ENCODE measurements at regions not wholly inside any gene's neighbourhood (a gene's known extent, or its start where the extent isn't known, plus 50 kb on each side); places are given as distances from the start of the nearest gene placed in this dataset.

GRCh38 chr4:125546272-125546671 lies 231.5 kb downstream of the FAT4 start:
- H3K9me3 Mint-ChIP-seq (ENCODE audit: unreplicated experiment) = no peaks in the 10 kb centered on the region
- no peak for DNase-seq (ENCODE audit: low spot score)
- H3K27ac Mint-ChIP-seq (ENCODE audit: unreplicated experiment) = no peak overlapping the region
- H3K27me3 Mint-ChIP-seq (ENCODE audit: unreplicated experiment) = peaks cover 2% of the 10 kb centered on the region
- TF ChIP-seq, protein P1, sequence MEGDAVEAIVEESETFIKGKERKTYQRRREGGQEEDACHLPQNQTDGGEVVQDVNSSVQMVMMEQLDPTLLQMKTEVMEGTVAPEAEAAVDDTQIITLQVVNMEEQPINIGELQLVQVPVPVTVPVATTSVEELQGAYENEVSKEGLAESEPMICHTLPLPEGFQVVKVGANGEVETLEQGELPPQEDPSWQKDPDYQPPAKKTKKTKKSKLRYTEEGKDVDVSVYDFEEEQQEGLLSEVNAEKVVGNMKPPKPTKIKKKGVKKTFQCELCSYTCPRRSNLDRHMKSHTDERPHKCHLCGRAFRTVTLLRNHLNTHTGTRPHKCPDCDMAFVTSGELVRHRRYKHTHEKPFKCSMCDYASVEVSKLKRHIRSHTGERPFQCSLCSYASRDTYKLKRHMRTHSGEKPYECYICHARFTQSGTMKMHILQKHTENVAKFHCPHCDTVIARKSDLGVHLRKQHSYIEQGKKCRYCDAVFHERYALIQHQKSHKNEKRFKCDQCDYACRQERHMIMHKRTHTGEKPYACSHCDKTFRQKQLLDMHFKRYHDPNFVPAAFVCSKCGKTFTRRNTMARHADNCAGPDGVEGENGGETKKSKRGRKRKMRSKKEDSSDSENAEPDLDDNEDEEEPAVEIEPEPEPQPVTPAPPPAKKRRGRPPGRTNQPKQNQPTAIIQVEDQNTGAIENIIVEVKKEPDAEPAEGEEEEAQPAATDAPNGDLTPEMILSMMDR (IDR thresholded peaks at IDR 0.05; ENCODE audit: unreplicated experiment) = no peak
- no peak overlapping the region for H3K4me3 Mint-ChIP-seq (ENCODE audit: unreplicated experiment)
- peaks cover 9% of the 10 kb centered on the region for H3K4me1 Mint-ChIP-seq (ENCODE audit: unreplicated experiment)
- no peaks in the 10 kb centered on the region for H3K36me3 Mint-ChIP-seq (ENCODE audit: low read depth, unreplicated experiment)

DNA sequence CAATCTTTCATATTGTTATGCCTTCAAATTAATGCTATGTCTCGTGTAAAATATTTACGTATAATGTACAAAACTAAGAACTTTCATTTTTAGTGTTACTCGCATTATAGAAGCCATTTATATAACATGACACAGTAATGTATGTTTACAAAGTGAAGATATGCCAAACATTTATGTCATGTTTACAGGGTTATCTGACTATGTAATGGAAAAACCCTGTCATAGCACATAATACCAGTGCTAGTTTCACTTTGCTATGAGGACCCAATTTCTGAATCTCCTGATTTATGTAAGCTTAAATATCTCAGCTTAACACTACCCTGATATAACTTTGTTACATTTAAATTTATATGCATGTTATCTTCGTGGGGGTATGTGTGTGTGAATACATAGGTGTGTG lies 233.1 kb downstream of the FAT4 start:
- no peaks in the 10 kb centered on the region for H3K36me3 Mint-ChIP-seq (ENCODE audit: low read depth, unreplicated experiment)
- H3K27me3 Mint-ChIP-seq (ENCODE audit: unreplicated experiment) = peaks cover 2% of the 10 kb centered on the region
- no peak overlapping the region for H3K27ac Mint-ChIP-seq (ENCODE audit: unreplicated experiment)
- no peaks in the 10 kb centered on the region for H3K9me3 Mint-ChIP-seq (ENCODE audit: unreplicated experiment)
- TF ChIP-seq, protein P1 (IDR thresholded peaks at IDR 0.05; ENCODE audit: unreplicated experiment) = no peak
- DNase-seq (ENCODE audit: low spot score) = no peak
- no peak overlapping the region for H3K4me3 Mint-ChIP-seq (ENCODE audit: unreplicated experiment)
- peaks cover 6% of the 10 kb centered on the region for H3K4me1 Mint-ChIP-seq (ENCODE audit: unreplicated experiment)

DNA sequence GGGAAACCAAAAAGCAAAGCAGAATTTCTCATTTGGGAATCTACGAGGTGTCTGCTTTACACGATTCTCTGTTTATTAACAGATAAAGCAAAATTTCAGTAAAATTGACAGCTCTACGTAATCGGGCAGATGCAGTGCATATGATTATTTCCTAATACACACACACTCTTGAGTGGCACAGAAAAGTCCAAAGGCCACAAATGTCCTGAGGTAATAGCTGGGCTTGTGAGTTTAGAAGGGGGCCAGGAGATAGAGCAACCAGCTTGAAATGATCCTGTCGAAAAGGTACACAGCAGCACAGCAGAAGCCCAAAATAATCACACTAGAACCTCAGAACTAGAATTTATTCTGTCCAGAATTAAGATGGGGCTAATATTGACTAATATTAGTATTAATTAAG lies 236.0 kb downstream of the FAT4 start:
- no peaks in the 10 kb centered on the region for H3K9me3 Mint-ChIP-seq (ENCODE audit: unreplicated experiment)
- DNase-seq (ENCODE audit: low spot score) = no peak
- H3K4me3 Mint-ChIP-seq (ENCODE audit: unreplicated experiment) = no peak overlapping the region
- TF ChIP-seq, protein P1 (IDR thresholded peaks at IDR 0.05; ENCODE audit: unreplicated experiment) = no peak
- H3K27ac Mint-ChIP-seq (ENCODE audit: unreplicated experiment) = no peak overlapping the region
- peaks cover 2% of the 10 kb centered on the region for H3K27me3 Mint-ChIP-seq (ENCODE audit: unreplicated experiment)
- H3K4me1 Mint-ChIP-seq (ENCODE audit: unreplicated experiment) = no peaks in the 10 kb centered on the region
- no peaks in the 10 kb centered on the region for H3K36me3 Mint-ChIP-seq (ENCODE audit: low read depth, unreplicated experiment)

DNA sequence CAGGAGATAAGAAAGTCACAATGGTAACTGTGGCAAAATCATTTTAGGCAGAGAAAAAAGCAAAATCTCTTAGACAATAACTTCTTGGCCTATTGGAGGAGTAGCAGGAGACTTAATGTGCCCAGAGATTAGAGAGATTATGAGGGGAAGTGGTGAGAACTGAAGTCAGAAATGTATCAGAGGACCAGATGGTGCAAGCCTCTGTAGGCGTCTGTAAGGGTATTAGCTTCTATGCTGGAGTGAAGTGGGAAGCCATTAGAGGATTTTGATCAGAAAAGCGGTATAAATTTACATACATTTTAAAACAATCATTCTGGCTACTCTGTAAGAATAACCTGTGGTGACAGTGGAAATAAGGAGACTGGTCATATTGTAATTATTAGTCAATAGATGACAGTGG lies 236.7 kb downstream of the FAT4 start:
- no peak for DNase-seq (ENCODE audit: low spot score)
- Mint-ChIP-seq H3K27me3 (ENCODE audit: unreplicated experiment) (peaks cover 2% of the 10 kb centered on the region), H3K4me1 (ENCODE audit: unreplicated experiment) (no peaks in the 10 kb centered on the region), H3K4me3 (ENCODE audit: unreplicated experiment) (no peak overlapping the region), H3K36me3 (ENCODE audit: low read depth, unreplicated experiment) (no peaks in the 10 kb centered on the region), H3K27ac (ENCODE audit: unreplicated experiment) (no peak overlapping the region), H3K9me3 (ENCODE audit: unreplicated experiment) (no peaks in the 10 kb centered on the region)
- TF ChIP-seq, protein P1 (IDR thresholded peaks at IDR 0.05; ENCODE audit: unreplicated experiment) = no peak

DNA sequence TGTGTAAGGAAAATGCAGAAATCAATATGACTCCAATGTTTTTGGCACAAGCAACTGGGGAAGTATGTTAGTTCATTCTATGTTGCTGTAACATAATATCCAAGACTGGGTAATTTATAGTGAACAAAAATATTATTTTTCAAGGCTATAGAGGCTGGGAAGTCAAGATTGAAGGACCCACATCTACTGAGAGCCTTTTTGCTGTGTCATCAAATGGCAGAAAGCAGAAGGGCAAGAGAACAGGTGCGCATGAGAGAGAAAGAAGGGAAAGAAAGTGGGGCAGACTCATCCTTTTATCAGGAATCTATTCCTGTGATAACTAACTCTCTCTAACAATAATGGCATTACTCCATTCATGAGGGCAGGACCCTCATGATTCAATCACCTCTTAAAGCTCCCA lies 237.2 kb downstream of the FAT4 start:
- no peak overlapping the region for H3K27ac Mint-ChIP-seq (ENCODE audit: unreplicated experiment)
- H3K4me3 Mint-ChIP-seq (ENCODE audit: unreplicated experiment) = no peak overlapping the region
- H3K9me3 Mint-ChIP-seq (ENCODE audit: unreplicated experiment) = no peaks in the 10 kb centered on the region
- peaks cover 2% of the 10 kb centered on the region for H3K27me3 Mint-ChIP-seq (ENCODE audit: unreplicated experiment)
- no peaks in the 10 kb centered on the region for H3K36me3 Mint-ChIP-seq (ENCODE audit: low read depth, unreplicated experiment)
- no peak for DNase-seq (ENCODE audit: low spot score)
- TF ChIP-seq, protein P1 (IDR thresholded peaks at IDR 0.05; ENCODE audit: unreplicated experiment) = no peak
- no peaks in the 10 kb centered on the region for H3K4me1 Mint-ChIP-seq (ENCODE audit: unreplicated experiment)
